ENCODE measurements at regions not wholly inside any gene's neighbourhood (a gene's known extent, or its start where the extent isn't known, plus 50 kb on each side); places are given as distances from the start of the nearest gene placed in this dataset.

- no peak for TF ChIP-seq POLR2A (IDR thresholded peaks at IDR 0.05)
- TF ChIP-seq EP300 (IDR thresholded peaks at IDR 0.05) = no peak
- no peak for TF ChIP-seq POLR2AphosphoS5 (IDR thresholded peaks at IDR 0.05)
- TF ChIP-seq, protein P1, sequence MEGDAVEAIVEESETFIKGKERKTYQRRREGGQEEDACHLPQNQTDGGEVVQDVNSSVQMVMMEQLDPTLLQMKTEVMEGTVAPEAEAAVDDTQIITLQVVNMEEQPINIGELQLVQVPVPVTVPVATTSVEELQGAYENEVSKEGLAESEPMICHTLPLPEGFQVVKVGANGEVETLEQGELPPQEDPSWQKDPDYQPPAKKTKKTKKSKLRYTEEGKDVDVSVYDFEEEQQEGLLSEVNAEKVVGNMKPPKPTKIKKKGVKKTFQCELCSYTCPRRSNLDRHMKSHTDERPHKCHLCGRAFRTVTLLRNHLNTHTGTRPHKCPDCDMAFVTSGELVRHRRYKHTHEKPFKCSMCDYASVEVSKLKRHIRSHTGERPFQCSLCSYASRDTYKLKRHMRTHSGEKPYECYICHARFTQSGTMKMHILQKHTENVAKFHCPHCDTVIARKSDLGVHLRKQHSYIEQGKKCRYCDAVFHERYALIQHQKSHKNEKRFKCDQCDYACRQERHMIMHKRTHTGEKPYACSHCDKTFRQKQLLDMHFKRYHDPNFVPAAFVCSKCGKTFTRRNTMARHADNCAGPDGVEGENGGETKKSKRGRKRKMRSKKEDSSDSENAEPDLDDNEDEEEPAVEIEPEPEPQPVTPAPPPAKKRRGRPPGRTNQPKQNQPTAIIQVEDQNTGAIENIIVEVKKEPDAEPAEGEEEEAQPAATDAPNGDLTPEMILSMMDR (IDR thresholded peaks at IDR 0.05) = no peak
- H3K4me3 ChIP-seq = no peak overlapping the region
- DNase-seq = no peak
- no peak overlapping the region for H3K27ac ChIP-seq
- intact Hi-C loops (cut with DNase I) = no loop called here
- no peaks in the 10 kb centered on the region for H3K36me3 ChIP-seq
- H3K27me3 ChIP-seq = no peaks in the 10 kb centered on the region
- WGBS, 2 donors = 53 to 63% methylated on average over 5 of the region's 5 CpGs
- H3K9me3 ChIP-seq = peaks cover 0 to 4% (median 0%) of the 10 kb centered on the region in 4 donors
- H3K4me1 ChIP-seq = no peaks in the 10 kb centered on the region
These were observed 733.7 kb upstream of the ATXN8OS start for GRCh38 chr13:69373747-69374425.

DNA sequence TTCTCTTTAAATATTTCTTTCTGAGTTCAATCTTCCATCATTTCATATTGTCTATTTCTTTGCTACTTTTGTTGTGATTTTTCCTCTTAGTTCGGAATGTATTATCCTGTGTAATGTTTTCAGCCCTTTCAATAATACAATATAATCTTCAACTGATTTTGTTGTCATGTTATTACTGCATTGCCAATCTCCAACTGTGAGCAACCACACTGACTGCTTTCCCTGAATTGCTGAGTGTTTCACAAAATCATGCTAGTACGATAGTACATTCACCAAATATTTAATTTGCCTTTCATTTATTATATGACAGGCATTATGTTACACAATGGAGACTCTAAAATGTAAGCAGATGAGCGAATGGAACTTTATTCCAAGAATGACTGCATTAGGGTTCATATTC lies 744.3 kb upstream of the ATXN8OS start:
- Histone ChIP-seq H3K27me3 (no peaks in the 10 kb centered on the region), H3K36me3 (no peaks in the 10 kb centered on the region), H3K4me1 (no peaks in the 10 kb centered on the region), H3K27ac (no peak overlapping the region), H3K4me3 (no peak overlapping the region), H3K9me3 (no peaks in the 10 kb centered on the region)
- 79 to 86% methylated on average over 3 of the region's 3 CpGs for WGBS, 2 donors
- TF ChIP-seq POLR2AphosphoS5 (IDR thresholded peaks at IDR 0.05) (no peak), EP300 (IDR thresholded peaks at IDR 0.05) (no peak), POLR2A (IDR thresholded peaks at IDR 0.05) (no peak)
- TF ChIP-seq, protein P1 (IDR thresholded peaks at IDR 0.05) = no peak
- DNase-seq = no peak
- intact Hi-C loops (cut with DNase I) = no loop called here

GRCh38 chr13:69331245-69331644 lies 776.4 kb upstream of the ATXN8OS start:
- TF ChIP-seq POLR2AphosphoS5 (IDR thresholded peaks at IDR 0.05) = no peak
- no peak for TF ChIP-seq EP300 (IDR thresholded peaks at IDR 0.05)
- TF ChIP-seq POLR2A (IDR thresholded peaks at IDR 0.05) = no peak
- TF ChIP-seq, protein P1 (IDR thresholded peaks at IDR 0.05) = no peak
- Histone ChIP-seq H3K27ac (no peak overlapping the region), H3K27me3 (no peaks in the 10 kb centered on the region), H3K9me3 (no peaks in the 10 kb centered on the region), H3K4me1 (no peaks in the 10 kb centered on the region), H3K4me3 (no peak overlapping the region), H3K36me3 (no peaks in the 10 kb centered on the region)
- no peak for DNase-seq
- intact Hi-C loops (cut with DNase I) = no loop called here
- 60 to 72% methylated on average over 3 of the region's 3 CpGs for WGBS, 2 donors

DNA sequence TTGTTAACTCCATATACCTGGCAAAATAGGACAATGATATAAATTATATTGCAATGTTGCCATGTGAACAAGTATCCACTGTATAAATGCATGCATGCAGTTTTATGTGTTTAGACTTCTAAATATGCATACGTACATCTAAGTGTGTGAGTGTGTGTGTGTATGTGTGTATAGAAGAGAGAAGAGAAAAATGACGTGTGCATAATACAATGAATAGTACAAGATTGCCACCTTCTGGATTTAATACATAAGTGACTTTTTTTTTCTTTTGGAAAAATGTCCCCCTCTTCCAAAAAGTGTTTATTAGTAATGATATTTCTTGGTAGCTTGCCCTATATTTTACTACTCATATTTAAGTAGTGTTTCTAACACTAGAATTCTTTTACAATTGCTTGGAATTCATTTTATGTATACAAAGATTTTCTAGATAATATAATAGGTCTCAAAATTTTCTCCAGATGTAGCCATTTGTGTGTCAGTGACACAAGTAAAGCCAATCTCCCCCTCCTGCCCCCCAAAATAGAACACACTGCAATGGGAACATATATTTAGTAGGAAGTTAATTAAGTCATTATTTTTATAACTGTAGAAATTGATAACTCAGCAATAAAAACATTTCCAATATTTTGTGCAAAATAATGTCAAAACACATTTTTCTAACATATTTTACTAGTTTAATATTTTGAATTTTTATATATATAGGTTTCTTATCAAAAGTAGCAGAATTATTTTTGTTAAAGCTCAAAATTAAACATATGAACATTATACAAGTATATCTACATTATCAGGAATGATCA lies 783.3 kb upstream of the ATXN8OS start:
- TF ChIP-seq, protein P1 (IDR thresholded peaks at IDR 0.05) = no peak
- no peak for TF ChIP-seq EP300 (IDR thresholded peaks at IDR 0.05)
- no peak for TF ChIP-seq POLR2A (IDR thresholded peaks at IDR 0.05)
- no peak for TF ChIP-seq POLR2AphosphoS5 (IDR thresholded peaks at IDR 0.05)
- DNase-seq = no peak
- Histone ChIP-seq H3K27me3 (no peaks in the 10 kb centered on the region), H3K27ac (no peak overlapping the region), H3K4me3 (no peak overlapping the region), H3K9me3 (no peaks in the 10 kb centered on the region), H3K36me3 (no peaks in the 10 kb centered on the region), H3K4me1 (no peaks in the 10 kb centered on the region)
- intact Hi-C loops (cut with DNase I) = no loop called here
- 3 to 18% methylated on average over 2 of the region's 2 CpGs for WGBS, 2 donors

All from sigmoid colon (tissue), 6 donors.